ENCODE measurements at regions not wholly inside any gene's neighbourhood (a gene's known extent, or its start where the extent isn't known, plus 50 kb on each side); places are given as distances from the start of the nearest gene placed in this dataset.

DNA sequence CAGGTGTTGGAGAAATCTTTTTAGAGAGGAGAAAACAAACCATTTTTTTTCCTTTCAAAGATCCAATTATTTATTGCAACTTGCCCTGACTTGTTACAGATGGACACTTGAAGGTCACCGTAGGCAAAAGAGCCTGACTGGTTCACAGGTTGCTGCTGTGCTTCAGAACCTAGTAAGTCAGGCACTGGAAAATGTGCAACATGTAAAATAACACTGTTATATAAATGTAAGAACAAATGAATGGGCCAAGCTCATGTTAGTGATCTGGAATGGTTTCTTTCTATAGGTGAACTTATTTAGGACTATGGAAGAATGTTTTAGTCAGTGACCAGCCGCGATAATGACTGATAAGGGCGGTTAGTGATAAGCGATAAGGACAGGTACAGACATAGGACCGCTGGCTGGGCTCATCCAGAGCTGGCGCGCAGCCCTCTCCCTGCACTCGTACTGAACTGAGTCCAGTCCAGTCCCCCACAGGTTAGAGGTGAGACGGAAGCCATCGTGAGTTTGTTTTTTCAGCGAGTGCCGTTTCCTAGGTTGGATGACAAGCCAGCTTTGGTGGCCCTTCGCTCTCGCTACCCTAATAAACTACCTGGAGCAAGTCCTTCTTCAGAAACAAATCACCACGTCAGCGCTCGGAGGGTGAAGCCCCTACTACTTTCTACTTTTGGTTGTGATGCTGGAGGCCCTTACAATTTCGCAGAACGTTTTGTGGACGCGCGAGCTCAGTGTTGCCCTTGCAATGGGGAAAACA, 94.4 kb upstream of the PRDM1 start:
- no peak for TF ChIP-seq CTCF (IDR thresholded peaks at IDR 0.05)
- intact Hi-C loops (cut with micrococcal nuclease), result loop anchor here (5.0 to 10.0 kb wide), 6 partner anchors 93 to 223 kb away; partner anchors contain the start of gene PRDM1 (in 2 of the 2)
- H3K27me3 ChIP-seq (ENCODE audit: control insufficient read depth in 2 of 2, insufficient read depth in 2 of 2, low read length in 2 of 2), result peaks cover 56 to 79% of the 10 kb centered on the region in 2 donors
- peaks cover 30 to 40% of the 10 kb centered on the region in 2 donors for H3K4me1 ChIP-seq (ENCODE audit: control insufficient read depth in 1 of 2, insufficient read depth in 2 of 2, low read length in 2 of 2)
- peak overlapping the region; percentile 94 for H3K4me2 ChIP-seq (replicated peaks; ENCODE audit: extremely low read depth, low read length, poor library complexity, severe bottlenecking)
- peak overlapping the region; percentile 36 to 93 (median 86) for H3K27ac Mint-ChIP-seq
- peak overlapping the region; percentile 85 for H2AFZ ChIP-seq (ENCODE audit: insufficient read depth, low read depth, low read length, poor library complexity, severe bottlenecking)
- H3K79me2 ChIP-seq (ENCODE audit: insufficient read depth, low read length), result no peaks in the 10 kb centered on the region
- no peaks in the 10 kb centered on the region for H3K9me3 ChIP-seq (replicated peaks in 1 of 2; ENCODE audit: control insufficient read depth in 1 of 2, insufficient read depth in 1 of 2, low read length in 2 of 2)
- no peaks in the 10 kb centered on the region for H3K36me3 ChIP-seq (replicated peaks in 1 of 2; ENCODE audit: control insufficient read depth in 1 of 2, insufficient read depth in 2 of 2, low read length in 2 of 2)
- H3K36me3 Mint-ChIP-seq, result peaks cover 0 to 4% of the 10 kb centered on the region in 2 donors
- peak overlapping the region; percentile 81 to 94 (median 93) for H3K4me3 ChIP-seq (replicated peaks in 1 of 3; ENCODE audit: low read depth in 2 of 3, low read length in 3 of 3)
- H3K9ac ChIP-seq (ENCODE audit: insufficient read depth, low read length, poor library complexity, severe bottlenecking), result peak overlapping the region; percentile 64
- H3K27ac ChIP-seq (ENCODE audit: low read depth in 1 of 2, low read length in 2 of 2), result peak overlapping the region in 1 of 2 donors; percentile 79
- peak in 1 of 3 donors; percentile 15 for DNase-seq
- no peaks in the 10 kb centered on the region for H4K20me1 ChIP-seq (ENCODE audit: insufficient read depth, low read length)
- H3K9me3 Mint-ChIP-seq, result peaks cover 0 to 3% (median 0%) of the 10 kb centered on the region in 7 donors
- peaks cover 33% of the 10 kb centered on the region for H3K4me1 Mint-ChIP-seq
- 3% methylated on average over 15 of the region's 23 CpGs for WGBS (ENCODE audit: insufficient coverage)
- peak overlapping the region; percentile 93 to 99 for H3K4me3 Mint-ChIP-seq
- H3K27me3 Mint-ChIP-seq (ENCODE audit: low read depth in 3 of 3), result peaks cover 69 to 76% (median 72%) of the 10 kb centered on the region in 3 donors

DNA sequence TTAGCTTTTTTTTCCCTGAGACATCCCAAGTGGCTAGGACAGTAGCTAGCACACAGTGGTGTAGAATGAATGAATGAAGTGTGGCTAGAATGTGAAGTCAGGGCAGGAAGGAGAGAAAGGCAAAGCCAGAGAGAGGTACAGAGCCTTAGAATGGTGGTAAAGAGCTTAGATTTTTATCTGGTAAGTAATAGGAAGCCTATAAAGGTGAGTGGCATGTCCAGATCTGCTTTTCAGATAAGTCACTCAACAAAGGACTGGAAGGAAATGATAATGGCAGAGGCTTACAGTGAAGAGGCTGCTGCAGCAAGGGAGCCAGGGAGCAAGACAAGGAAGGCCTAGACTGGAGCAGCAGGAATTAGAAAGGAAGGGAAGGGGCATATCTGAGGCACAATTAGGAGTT, 96.0 kb upstream of the PRDM1 start:
- H3K79me2 ChIP-seq (ENCODE audit: insufficient read depth, low read length), result no peaks in the 10 kb centered on the region
- peak overlapping the region in 1 of 2 donors; percentile 37 for H3K4me3 Mint-ChIP-seq
- intact Hi-C loops (cut with micrococcal nuclease), result loop anchor here (5.0 to 10.0 kb wide), 6 partner anchors 95 to 225 kb away; partner anchors contain the start of gene PRDM1 (in 2 of the 2)
- H3K27me3 ChIP-seq (ENCODE audit: control insufficient read depth in 2 of 2, insufficient read depth in 2 of 2, low read length in 2 of 2), result peaks cover 56 to 79% of the 10 kb centered on the region in 2 donors
- H2AFZ ChIP-seq (ENCODE audit: insufficient read depth, low read depth, low read length, poor library complexity, severe bottlenecking), result no peak overlapping the region
- peaks cover 43% of the 10 kb centered on the region for H3K4me1 Mint-ChIP-seq
- H3K9ac ChIP-seq (ENCODE audit: insufficient read depth, low read length, poor library complexity, severe bottlenecking), result no peak overlapping the region
- H3K36me3 Mint-ChIP-seq, result peaks cover 5 to 7% of the 10 kb centered on the region in 2 donors
- no peak for DNase-seq
- H3K27ac ChIP-seq (ENCODE audit: low read depth in 1 of 2, low read length in 2 of 2), result no peak overlapping the region
- H3K27me3 Mint-ChIP-seq (ENCODE audit: low read depth in 3 of 3), result peaks cover 69 to 77% (median 74%) of the 10 kb centered on the region in 3 donors
- no peaks in the 10 kb centered on the region for H3K36me3 ChIP-seq (replicated peaks in 1 of 2; ENCODE audit: control insufficient read depth in 1 of 2, insufficient read depth in 2 of 2, low read length in 2 of 2)
- H3K4me2 ChIP-seq (replicated peaks; ENCODE audit: extremely low read depth, low read length, poor library complexity, severe bottlenecking), result no peak overlapping the region
- TF ChIP-seq CTCF (IDR thresholded peaks at IDR 0.05), result no peak
- H3K9me3 ChIP-seq (replicated peaks in 1 of 2; ENCODE audit: control insufficient read depth in 1 of 2, insufficient read depth in 1 of 2, low read length in 2 of 2), result no peaks in the 10 kb centered on the region
- H3K27ac Mint-ChIP-seq, result peak overlapping the region in 2 of 7 donors; percentile 6 to 32
- H3K4me3 ChIP-seq (replicated peaks in 1 of 3; ENCODE audit: low read depth in 2 of 3, low read length in 3 of 3), result no peak overlapping the region
- no peaks in the 10 kb centered on the region for H4K20me1 ChIP-seq (ENCODE audit: insufficient read depth, low read length)
- peaks cover 0 to 9% (median 4%) of the 10 kb centered on the region in 7 donors for H3K9me3 Mint-ChIP-seq
- peaks cover 38 to 49% of the 10 kb centered on the region in 2 donors for H3K4me1 ChIP-seq (ENCODE audit: control insufficient read depth in 1 of 2, insufficient read depth in 2 of 2, low read length in 2 of 2)
